Ovary (tissue), 3 donors: ENCODE measurements at regions not wholly inside any gene's neighbourhood (a gene's known extent, or its start where the extent isn't known, plus 50 kb on each side); places are given as distances from the start of the nearest gene placed in this dataset.

ENCODE experiments used
- EP300 ChIP-seq: sonication (generic); formaldehyde crosslinking; IDR thresholded peaks from one replicate; pipeline ENCODE4 v1.6.1; 2017; ENCODE audit warnings: antibody characterized with exemption
- POLR2A ChIP-seq: fragments of 450-650 bp; IDR thresholded peaks from one replicate; pipeline ENCODE4 v1.6.1; 2017; ENCODE audit warnings: antibody characterized with exemption, mild to moderate bottlenecking, moderate library complexity
- TF ChIP-seq, protein P1 (sequence below), 3 donors: fragments of 450-650 bp in 2 of 3; fragments of 200-600 bp in 1 of 3; IDR thresholded peaks; one replicate each; pipeline versions ENCODE4 v1.5.1 to v1.8.0; 2016 to 2022; ENCODE audit warnings: antibody characterized with exemption in 3 of 3, mild to moderate bottlenecking in 1 of 3
- donor health status: DM: no; HTN: no; CAD: no.

DNA sequence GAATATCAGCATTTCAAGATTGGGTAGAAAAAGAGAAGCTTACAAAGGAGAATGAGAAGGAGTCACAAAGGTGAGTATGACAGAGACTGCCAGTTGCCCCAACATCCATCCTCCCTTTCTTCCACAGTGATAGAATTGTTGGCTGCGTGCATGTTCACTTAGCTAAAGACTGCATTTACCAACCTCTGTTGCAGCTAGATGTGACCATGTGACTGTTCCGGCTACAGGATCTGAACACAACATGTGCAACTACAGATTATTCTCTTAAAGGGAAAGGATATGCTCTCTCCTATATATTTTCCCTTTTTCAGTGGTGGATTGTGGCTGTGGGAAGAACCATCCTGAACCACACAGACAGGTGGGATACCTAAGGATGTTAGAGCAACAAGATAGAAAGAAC, 60.5 kb upstream of the ZNRF2 start:
- TF ChIP-seq POLR2A (no peak), EP300 (no peak)
- TF ChIP-seq, protein P1, sequence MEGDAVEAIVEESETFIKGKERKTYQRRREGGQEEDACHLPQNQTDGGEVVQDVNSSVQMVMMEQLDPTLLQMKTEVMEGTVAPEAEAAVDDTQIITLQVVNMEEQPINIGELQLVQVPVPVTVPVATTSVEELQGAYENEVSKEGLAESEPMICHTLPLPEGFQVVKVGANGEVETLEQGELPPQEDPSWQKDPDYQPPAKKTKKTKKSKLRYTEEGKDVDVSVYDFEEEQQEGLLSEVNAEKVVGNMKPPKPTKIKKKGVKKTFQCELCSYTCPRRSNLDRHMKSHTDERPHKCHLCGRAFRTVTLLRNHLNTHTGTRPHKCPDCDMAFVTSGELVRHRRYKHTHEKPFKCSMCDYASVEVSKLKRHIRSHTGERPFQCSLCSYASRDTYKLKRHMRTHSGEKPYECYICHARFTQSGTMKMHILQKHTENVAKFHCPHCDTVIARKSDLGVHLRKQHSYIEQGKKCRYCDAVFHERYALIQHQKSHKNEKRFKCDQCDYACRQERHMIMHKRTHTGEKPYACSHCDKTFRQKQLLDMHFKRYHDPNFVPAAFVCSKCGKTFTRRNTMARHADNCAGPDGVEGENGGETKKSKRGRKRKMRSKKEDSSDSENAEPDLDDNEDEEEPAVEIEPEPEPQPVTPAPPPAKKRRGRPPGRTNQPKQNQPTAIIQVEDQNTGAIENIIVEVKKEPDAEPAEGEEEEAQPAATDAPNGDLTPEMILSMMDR (IDR thresholded peaks at IDR 0.05) = no peak
